Karpas-422 (cell line): ENCODE measurements at regions not wholly inside any gene's neighbourhood (a gene's known extent, or its start where the extent isn't known, plus 50 kb on each side); places are given as distances from the start of the nearest gene placed in this dataset.
"Not testable (repeated sequence)": the region's sequence is repeated elsewhere in the genome, so short reads cannot be mapped to it uniquely, and the experiment has no call there.

ENCODE experiments used
- DNase-seq: peaks from one replicate; pipeline ENCODE4 v3.0.0-alpha.2; 2015
- H2AFZ ChIP-seq: fragments of 200-600 bp; sonication (generic); 2 replicates; pipeline ENCODE4 v1.6.1; 2014; ENCODE audit warnings: antibody characterized with exemption, low read length, mixed read lengths
- H3K27ac ChIP-seq: fragments of 200-600 bp; sonication (generic); 2 replicates; pipeline ENCODE4 v1.5.1; 2014; ENCODE audit warnings: mild to moderate bottlenecking, low read length, moderate library complexity
- H3K27me3 ChIP-seq: fragments of 200-600 bp; sonication (generic); 2 replicates; pipeline ENCODE4 v1.6.1; 2014; ENCODE audit warnings: low read length, mixed read lengths
- H3K36me3 ChIP-seq: fragments of 200-600 bp; sonication (generic); 2 replicates; pipeline ENCODE4 v1.6.1; 2014; ENCODE audit warnings: low read length, mixed read lengths; ENCODE audit not compliant: insufficient read depth
- H3K4me1 ChIP-seq: fragments of 200-600 bp; sonication (generic); 2 replicates; pipeline ENCODE4 v1.6.1; 2014; ENCODE audit warnings: mild to moderate bottlenecking, low read length, mixed read lengths
- H3K4me2 ChIP-seq: fragments of 200-600 bp; sonication (generic); 2 replicates; pipeline ENCODE4 v1.6.1; 2014; ENCODE audit warnings: low read length, low read depth, mild to moderate bottlenecking; ENCODE audit not compliant: poor library complexity, severe bottlenecking
- H3K4me3 ChIP-seq: fragments of 200-600 bp; sonication (generic); 2 replicates; pipeline ENCODE4 v1.5.1; 2014; ENCODE audit warnings: mild to moderate bottlenecking, antibody characterized with exemption, low read length, mixed read lengths
- H3K79me2 ChIP-seq: fragments of 200-600 bp; sonication (generic); 2 replicates; pipeline ENCODE4 v1.6.1; 2014; ENCODE audit warnings: mild to moderate bottlenecking, low read length, mixed read lengths
- H3K9ac ChIP-seq: fragments of 200-600 bp; sonication (generic); 2 replicates; pipeline ENCODE4 v1.6.0; 2014; ENCODE audit warnings: low read length
- H3K9me2 ChIP-seq: fragments of 200-600 bp; sonication (generic), shearing (Covaris generic); replicated peaks from 2 replicates; pipeline ENCODE4 v1.6.0; 2014; ENCODE audit warnings: mild to moderate bottlenecking, low read length, moderate library complexity; ENCODE audit not compliant: insufficient read depth
- H3K9me3 ChIP-seq: fragments of 300-700, 200-600 bp; sonication (generic); 2 replicates; pipeline ENCODE4 v1.6.1; 2014; ENCODE audit warnings: low read length, mixed read lengths
- H4K20me1 ChIP-seq: fragments of 200-600 bp; sonication (generic); 2 replicates; pipeline ENCODE4 v1.6.1; 2014; ENCODE audit warnings: mild to moderate bottlenecking, antibody characterized with exemption, low read length, low read depth; ENCODE audit not compliant: insufficient read depth

DNA sequence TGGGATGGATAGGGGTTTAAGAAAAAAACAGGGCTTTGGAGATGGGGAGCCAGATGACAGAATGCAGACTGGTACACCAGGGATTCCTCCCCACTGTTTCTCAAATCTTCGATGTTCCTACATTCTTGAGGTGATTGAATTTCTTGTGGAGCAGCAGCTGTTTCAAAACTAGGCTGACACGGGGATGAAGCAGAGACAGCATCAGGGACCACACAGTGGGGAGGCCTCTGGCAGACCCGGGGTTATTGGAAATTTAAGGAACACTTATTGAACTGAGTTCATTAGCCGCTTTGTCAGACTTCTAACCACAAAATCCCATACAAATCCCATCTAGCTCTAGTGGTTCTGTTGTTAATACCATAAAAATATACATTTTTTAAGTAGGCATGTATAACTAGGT, 621.4 kb upstream of the GBE1 start:
- no peaks in the 10 kb centered on the region for H3K79me2 ChIP-seq
- H3K9ac ChIP-seq, result no peak overlapping the region
- no peaks in the 10 kb centered on the region for H3K27me3 ChIP-seq
- no peak overlapping the region for H2AFZ ChIP-seq
- no peaks in the 10 kb centered on the region for H3K9me2 ChIP-seq
- no peaks in the 10 kb centered on the region for H3K36me3 ChIP-seq
- no peaks in the 10 kb centered on the region for H4K20me1 ChIP-seq
- DNase-seq, result no peak
- no peak overlapping the region for H3K4me2 ChIP-seq
- no peaks in the 10 kb centered on the region for H3K4me1 ChIP-seq
- H3K4me3 ChIP-seq, result no peak overlapping the region
- H3K27ac ChIP-seq, result no peak overlapping the region
- peaks cover 18% of the 10 kb centered on the region; the same call in 1 of the 2 replicates for H3K9me3 ChIP-seq

DNA sequence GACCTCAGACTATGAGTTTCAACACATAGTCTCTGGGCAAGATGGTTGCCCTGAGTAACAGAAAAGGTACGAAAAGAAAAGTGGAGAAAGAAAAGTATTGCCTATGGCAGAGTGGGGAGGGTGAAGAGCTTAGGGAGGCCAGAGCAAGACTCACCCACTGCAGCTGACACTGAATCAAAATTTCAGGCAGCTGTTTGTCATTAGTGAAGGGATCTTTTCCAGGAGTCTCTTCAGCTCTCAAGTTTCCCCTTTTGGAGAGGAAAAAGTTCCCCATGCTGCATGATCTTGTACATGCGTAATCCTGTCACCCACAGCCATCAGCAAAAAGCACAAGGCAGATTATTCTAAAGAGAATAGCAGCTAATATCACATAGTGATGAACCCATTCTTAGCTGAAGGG, 616.9 kb upstream of the GBE1 start:
- H2AFZ ChIP-seq, result no peak overlapping the region
- DNase-seq, result no peak
- H3K9ac ChIP-seq, result no peak overlapping the region
- H3K36me3 ChIP-seq, result no peaks in the 10 kb centered on the region
- H3K79me2 ChIP-seq, result no peaks in the 10 kb centered on the region
- H4K20me1 ChIP-seq, result no peaks in the 10 kb centered on the region
- no peaks in the 10 kb centered on the region for H3K9me2 ChIP-seq
- H3K27ac ChIP-seq, result no peak overlapping the region
- no peak overlapping the region for H3K4me3 ChIP-seq
- peaks cover 13% of the 10 kb centered on the region; the same call in 1 of the 2 replicates for H3K9me3 ChIP-seq
- no peak overlapping the region for H3K4me2 ChIP-seq
- H3K4me1 ChIP-seq, result no peaks in the 10 kb centered on the region
- H3K27me3 ChIP-seq, result no peaks in the 10 kb centered on the region

DNA sequence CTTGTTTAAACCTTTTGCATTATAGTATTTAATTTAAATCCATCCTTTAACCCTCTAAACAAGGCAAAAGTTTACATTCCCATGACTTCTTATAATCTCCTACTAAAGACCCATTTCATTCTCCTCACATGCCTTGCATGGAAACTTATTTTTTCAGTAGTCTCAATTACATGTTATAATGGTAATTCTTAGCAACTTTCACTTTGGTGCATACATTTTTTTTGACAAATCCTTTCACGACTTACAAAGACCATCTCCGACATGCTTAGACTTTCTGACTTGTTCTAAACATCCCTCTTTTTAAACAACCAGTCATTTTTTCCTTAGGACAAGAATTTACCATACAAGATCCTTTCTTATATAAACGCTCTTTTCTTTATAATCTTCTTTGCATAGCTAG, 615.4 kb upstream of the GBE1 start:
- no peaks in the 10 kb centered on the region for H3K36me3 ChIP-seq
- no peak overlapping the region for H2AFZ ChIP-seq
- H3K4me2 ChIP-seq, result no peak overlapping the region
- H3K27me3 ChIP-seq, result no peaks in the 10 kb centered on the region
- H3K4me3 ChIP-seq, result no peak overlapping the region
- peaks cover 13% of the 10 kb centered on the region; the same call in 1 of the 2 replicates for H3K9me3 ChIP-seq
- no peak overlapping the region for H3K9ac ChIP-seq
- no peaks in the 10 kb centered on the region for H4K20me1 ChIP-seq
- DNase-seq, result no peak
- H3K27ac ChIP-seq, result no peak overlapping the region
- no peaks in the 10 kb centered on the region for H3K4me1 ChIP-seq
- H3K79me2 ChIP-seq, result no peaks in the 10 kb centered on the region
- no peaks in the 10 kb centered on the region for H3K9me2 ChIP-seq

DNA sequence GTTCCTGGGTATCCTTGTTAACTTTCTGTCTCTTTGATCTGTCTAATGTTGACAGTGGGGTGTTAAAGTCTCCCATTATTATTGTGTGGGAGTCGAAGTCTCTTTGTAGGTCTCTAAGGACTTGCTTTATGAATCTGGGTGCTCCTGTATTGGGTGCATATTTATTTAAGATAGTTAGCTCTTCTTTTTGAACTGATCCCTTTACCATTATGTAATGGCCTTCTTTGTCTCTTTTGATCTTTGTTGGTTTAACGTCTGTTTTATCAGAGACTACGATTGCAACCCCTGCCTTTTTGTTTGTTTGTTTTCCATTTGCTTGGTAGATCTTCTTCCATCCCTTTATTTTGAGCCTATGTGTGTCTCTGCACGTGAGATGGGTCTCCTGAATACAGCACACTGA, 612.4 kb upstream of the GBE1 start:
- not testable (repeated sequence) for H3K4me1 ChIP-seq, H4K20me1 ChIP-seq, H3K4me2 ChIP-seq, H3K9ac ChIP-seq, H3K36me3 ChIP-seq, H2AFZ ChIP-seq, H3K9me3 ChIP-seq, H3K9me2 ChIP-seq, H3K79me2 ChIP-seq, DNase-seq, H3K27me3 ChIP-seq, H3K4me3 ChIP-seq, H3K27ac ChIP-seq

DNA sequence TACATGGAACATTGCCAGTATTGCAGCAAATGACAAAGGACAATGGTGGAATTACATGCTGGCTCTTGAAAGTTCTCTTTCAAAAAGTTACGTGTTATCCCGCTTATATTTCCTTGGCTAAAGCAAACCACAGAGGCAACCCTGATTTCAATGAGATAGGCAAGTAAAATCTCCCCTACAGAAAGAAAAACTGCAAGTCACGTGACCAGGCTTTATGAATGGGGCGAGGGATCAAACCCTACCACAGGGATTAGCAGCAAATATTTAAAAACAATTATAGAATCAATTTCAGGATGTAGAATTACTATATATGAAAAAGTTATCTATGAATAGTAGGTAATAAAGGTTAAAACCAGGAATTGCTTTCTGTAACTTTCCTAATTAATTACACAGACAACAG, 603.4 kb upstream of the GBE1 start:
- no peaks in the 10 kb centered on the region for H3K27me3 ChIP-seq
- H3K79me2 ChIP-seq, result no peaks in the 10 kb centered on the region
- H3K9me3 ChIP-seq, result peaks cover 11% of the 10 kb centered on the region; the same call in 1 of the 2 replicates
- H3K27ac ChIP-seq, result no peak overlapping the region
- DNase-seq, result no peak
- no peak overlapping the region for H2AFZ ChIP-seq
- no peak overlapping the region for H3K4me2 ChIP-seq
- no peaks in the 10 kb centered on the region for H3K36me3 ChIP-seq
- no peak overlapping the region for H3K4me3 ChIP-seq
- H3K9me2 ChIP-seq, result 0 out of 2 replicates have a peak, but pooled peaks cover 3% of the 10 kb centered on the region
- no peaks in the 10 kb centered on the region for H4K20me1 ChIP-seq
- H3K4me1 ChIP-seq, result no peaks in the 10 kb centered on the region
- H3K9ac ChIP-seq, result no peak overlapping the region

DNA sequence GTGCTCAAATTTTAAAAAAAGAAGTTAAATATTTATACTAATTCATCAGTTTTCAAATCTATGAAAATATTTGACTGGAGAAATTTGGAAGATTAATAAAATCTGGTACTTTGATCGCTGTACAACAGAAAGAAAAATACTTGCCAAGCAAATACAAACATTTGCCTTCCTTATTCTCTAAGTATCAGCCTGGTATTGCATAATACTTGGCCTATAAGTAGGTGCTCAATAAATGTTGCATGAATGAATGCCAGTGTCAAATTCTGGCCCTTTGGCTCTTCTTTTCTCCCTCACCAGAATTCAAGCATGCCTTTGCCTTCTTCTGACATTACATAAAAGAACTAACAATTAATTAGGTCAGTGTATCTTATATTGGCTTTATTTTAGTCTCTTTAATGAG, 601.7 kb upstream of the GBE1 start:
- no peak for DNase-seq

DNA sequence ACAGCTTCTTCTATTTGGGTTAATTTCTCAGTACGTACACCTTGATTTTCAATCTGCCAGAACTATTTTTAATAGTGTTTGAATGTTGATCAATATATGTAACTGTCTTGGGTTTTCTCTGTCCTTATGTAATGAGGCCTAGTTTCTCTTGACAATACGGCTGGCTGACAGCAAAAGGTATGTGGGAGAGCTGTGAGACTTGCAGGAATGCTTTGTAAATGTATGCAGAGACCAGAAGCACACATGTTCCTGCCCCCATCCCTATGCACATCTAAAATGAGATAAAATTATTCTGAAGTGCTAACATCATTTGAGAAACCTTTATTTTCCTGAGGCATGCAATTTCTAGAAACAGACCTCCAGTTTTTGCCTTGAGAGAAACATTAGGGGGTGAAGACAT, 593.8 kb upstream of the GBE1 start:
- Histone ChIP-seq H2AFZ (no peak overlapping the region), H3K4me3 (no peak overlapping the region), H3K79me2 (no peaks in the 10 kb centered on the region), H3K9me2 (no peaks in the 10 kb centered on the region), H3K27ac (no peak overlapping the region), H4K20me1 (no peaks in the 10 kb centered on the region), H3K9ac (no peak overlapping the region), H3K36me3 (no peaks in the 10 kb centered on the region), H3K27me3 (no peaks in the 10 kb centered on the region), H3K4me1 (no peaks in the 10 kb centered on the region), H3K9me3 (no peaks in the 10 kb centered on the region), H3K4me2 (no peak overlapping the region)
- no peak for DNase-seq

More for the DNA sequence above, 601.7 kb upstream of the GBE1 start:
- Histone ChIP-seq H3K4me1 (no peaks in the 10 kb centered on the region), H3K79me2 (no peaks in the 10 kb centered on the region), H3K4me2 (no peak overlapping the region), H3K9me3 (peaks cover 8% of the 10 kb centered on the region; the same call in 1 of the 2 replicates), H3K9me2 (no peaks in the 10 kb centered on the region), H2AFZ (no peak overlapping the region), H3K27ac (no peak overlapping the region), H3K36me3 (no peaks in the 10 kb centered on the region), H4K20me1 (no peaks in the 10 kb centered on the region), H3K9ac (no peak overlapping the region), H3K27me3 (no peaks in the 10 kb centered on the region), H3K4me3 (no peak overlapping the region)

DNA sequence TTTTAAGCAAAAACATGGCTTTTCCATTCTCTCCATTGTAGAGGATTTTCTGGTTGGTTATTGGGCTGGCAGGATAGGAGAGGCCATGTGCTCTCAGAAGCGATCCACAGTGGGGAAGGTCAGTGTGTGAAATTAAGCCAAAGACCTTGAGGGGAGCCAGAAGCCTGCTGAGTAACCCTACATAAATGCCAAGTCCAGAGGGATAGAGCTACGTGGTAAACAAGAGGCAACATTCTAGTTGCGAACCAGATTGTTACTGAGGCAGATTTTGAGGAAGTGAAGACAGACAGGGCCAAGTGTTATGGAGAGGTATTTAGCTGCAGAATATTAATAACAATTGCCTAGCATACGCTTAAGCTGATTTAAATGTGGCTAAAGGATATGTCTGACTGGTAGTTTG, 592.8 kb upstream of the GBE1 start:
- Histone ChIP-seq H3K27me3 (no peaks in the 10 kb centered on the region), H2AFZ (no peak overlapping the region), H3K9me2 (no peaks in the 10 kb centered on the region), H3K9ac (no peak overlapping the region), H3K27ac (no peak overlapping the region), H3K9me3 (no peaks in the 10 kb centered on the region), H4K20me1 (no peaks in the 10 kb centered on the region), H3K36me3 (no peaks in the 10 kb centered on the region), H3K4me2 (no peak overlapping the region), H3K4me3 (no peak overlapping the region), H3K79me2 (no peaks in the 10 kb centered on the region), H3K4me1 (no peaks in the 10 kb centered on the region)
- no peak for DNase-seq
